GM23338 (cell line): ENCODE measurements at regions not wholly inside any gene's neighbourhood (a gene's known extent, or its start where the extent isn't known, plus 50 kb on each side); places are given as distances from the start of the nearest gene placed in this dataset.

ENCODE experiments used
- ATAC-seq: fragments of 200-7000 bp; cut with Tn5 transposase; 3 replicates; pipeline ENCODE4 v1.9.1; 2020
- DNase-seq: peaks from one replicate; pipeline ENCODE4 v3.0.0-alpha.2; 2015; ENCODE audit warnings: low spot score
- H2AFZ ChIP-seq: fragments of 200-600 bp; sonication (generic); 2 replicates; pipeline ENCODE4 v1.8.0; 2016; ENCODE audit warnings: antibody characterized with exemption, mild to moderate bottlenecking, moderate library complexity
- H3F3A ChIP-seq: fragments of 200-600 bp; sonication (generic); replicated peaks from 2 replicates; pipeline ENCODE4 v1.8.0; 2017; ENCODE audit warnings: antibody characterized with exemption, mixed run types, low read depth
- H3K27ac ChIP-seq: fragments of 200-600 bp; sonication (generic); 2 replicates; pipeline ENCODE4 v1.6.1; 2016; ENCODE audit warnings: low read depth
- H3K27me3 ChIP-seq: fragments of 200-600 bp; sonication (generic); 2 replicates; pipeline ENCODE4 v1.8.0; 2016; ENCODE audit warnings: mild to moderate bottlenecking, mixed run types, moderate library complexity; ENCODE audit not compliant: insufficient read depth
- H3K36me3 ChIP-seq: fragments of 200-600 bp; sonication (generic); 2 replicates; pipeline ENCODE4 v1.8.0; 2016; ENCODE audit warnings: mild to moderate bottlenecking; ENCODE audit not compliant: insufficient read depth
- H3K4me1 ChIP-seq: fragments of 200-600 bp; sonication (generic); 2 replicates; pipeline ENCODE4 v1.8.0; 2016; ENCODE audit warnings: mild to moderate bottlenecking, moderate library complexity; ENCODE audit not compliant: insufficient read depth
- H3K4me2 ChIP-seq: fragments of 200-600 bp; sonication (generic); 2 replicates; pipeline ENCODE4 v1.7.1; 2017; ENCODE audit warnings: mixed run types
- H3K4me3 ChIP-seq: fragments of 200-600 bp; sonication (generic); 2 replicates; pipeline ENCODE4 v1.6.1; 2016; ENCODE audit warnings: mixed run types
- H3K79me2 ChIP-seq: fragments of 200-600 bp; sonication (generic); replicated peaks from 2 replicates; pipeline ENCODE4 v1.8.0; 2017; ENCODE audit warnings: mild to moderate bottlenecking; ENCODE audit not compliant: insufficient read depth
- H3K9me2 ChIP-seq: fragments of 200-600 bp; sonication (generic); 2 replicates; pipeline ENCODE4 v1.8.0; 2017; ENCODE audit not compliant: insufficient read depth
- H4K20me1 ChIP-seq: fragments of 200-600 bp; sonication (generic); replicated peaks from 2 replicates; pipeline ENCODE4 v1.8.0; 2017; ENCODE audit warnings: mild to moderate bottlenecking; ENCODE audit not compliant: insufficient read depth
- H3K27ac Mint-ChIP-seq: 2 replicates; pipeline ENCODE4 v1.8.0; 2020; ENCODE audit warnings: inconsistent platforms, mild to moderate bottlenecking, moderate library complexity, mixed read lengths
- H3K27me3 Mint-ChIP-seq: 3 replicates; pipeline ENCODE4 v1.8.0; 2022; ENCODE audit warnings: low read depth, mild to moderate bottlenecking, moderate library complexity, mixed read lengths, inconsistent platforms; ENCODE audit not compliant: insufficient read depth, poor library complexity
- H3K36me3 Mint-ChIP-seq: 3 replicates; pipeline ENCODE4 v1.8.0; 2021; ENCODE audit warnings: low read depth, mild to moderate bottlenecking, inconsistent platforms, moderate library complexity, mixed read lengths
- H3K4me1 Mint-ChIP-seq: 3 replicates; pipeline ENCODE4 v1.8.0; 2020; ENCODE audit warnings: mild to moderate bottlenecking, inconsistent platforms, mixed read lengths
- H3K4me3 Mint-ChIP-seq: 3 replicates; pipeline ENCODE4 v1.8.0; 2021; ENCODE audit warnings: moderate library complexity, mild to moderate bottlenecking, inconsistent platforms, mixed read lengths
- H3K9me3 Mint-ChIP-seq: 3 replicates; pipeline ENCODE4 v1.8.0; 2020; ENCODE audit warnings: moderate library complexity, mild to moderate bottlenecking, inconsistent platforms, mixed read lengths
- CREB1 ChIP-seq: fragments of 250-450 bp; sonication (Bioruptor Pico); IDR thresholded peaks from 2 replicates; pipeline ENCODE4 v1.5.0; 2020; ENCODE audit warnings: low read depth, mild to moderate bottlenecking, moderate library complexity
- CTCF ChIP-seq, 2 experiments: fragments of 200-600 bp in 1 of 2; sonication (generic) in 1 of 2; conservative IDR thresholded peaks; 2 replicates each; pipeline versions ENCODE4 v1.5.1 to v1.6.1; 2016 to 2017; ENCODE audit warnings: antibody characterized with exemption in 2 of 2, low read depth in 2 of 2, mild to moderate bottlenecking in 2 of 2, moderate library complexity in 1 of 2
- ETS1 ChIP-seq: IDR thresholded peaks from 2 replicates; pipeline ENCODE4 v1.6.1; 2016; ENCODE audit warnings: antibody characterized with exemption
- EZH2 ChIP-seq: fragments of 200-600 bp; sonication (generic); IDR thresholded peaks from one replicate; pipeline ENCODE4 v1.8.0; 2017; ENCODE audit warnings: antibody characterized with exemption, mild to moderate bottlenecking, low read depth; ENCODE audit not compliant: unreplicated experiment
- EZH2phosphoT487 ChIP-seq: fragments of 200-600 bp; sonication (generic); IDR thresholded peaks from one replicate; pipeline ENCODE4 v1.8.1; 2018; ENCODE audit warnings: antibody characterized with exemption; ENCODE audit not compliant: unreplicated experiment
- JUNB ChIP-seq: IDR thresholded peaks from one replicate; pipeline ENCODE4 v1.6.1; 2016; ENCODE audit warnings: antibody characterized with exemption; ENCODE audit not compliant: unreplicated experiment
- NANOG ChIP-seq: IDR thresholded peaks from 2 replicates; pipeline ENCODE4 v1.6.1; 2016; ENCODE audit warnings: antibody characterized with exemption, borderline replicate concordance
- POLR2AphosphoS5 ChIP-seq: IDR thresholded peaks from 2 replicates; pipeline ENCODE4 v1.6.1; 2016; ENCODE audit warnings: antibody characterized with exemption, low read depth
- REST ChIP-seq: IDR thresholded peaks from one replicate; pipeline ENCODE4 v1.6.1; 2018; ENCODE audit warnings: antibody characterized with exemption; ENCODE audit not compliant: unreplicated experiment
- STAT1 ChIP-seq: IDR thresholded peaks from one replicate; pipeline ENCODE4 v1.6.1; 2016; ENCODE audit warnings: antibody characterized with exemption; ENCODE audit not compliant: unreplicated experiment
- ZNF114 ChIP-seq: fragments of 250-450 bp; sonication (Bioruptor Pico); IDR thresholded peaks from 2 replicates; pipeline ENCODE4 v1.5.0; 2020; ENCODE audit warnings: mild to moderate bottlenecking, moderate library complexity
- ZNF331 ChIP-seq: fragments of 250-450 bp; sonication (Bioruptor Pico); IDR thresholded peaks from 2 replicates; pipeline ENCODE4 v1.5.0; 2020; ENCODE audit warnings: low read depth, mild to moderate bottlenecking, moderate library complexity
- ZNF462 ChIP-seq: fragments of 250-450 bp; sonication (Bioruptor Pico); IDR thresholded peaks from 2 replicates; pipeline ENCODE4 v1.5.0; 2020; ENCODE audit warnings: mild to moderate bottlenecking, moderate library complexity

GRCh38 chr21:32929633-32930038 is 96.1 kb upstream of the OLIG2 start:
- H3K4me3 Mint-ChIP-seq = no peak overlapping the region

More at GRCh38 chr21:32929633-32930038, 96.1 kb upstream of the OLIG2 start:
- Mint-ChIP-seq H3K27ac (no peak overlapping the region), H3K36me3 (no peaks in the 10 kb centered on the region; the same call in 2 of the 3 replicates), H3K27me3 (peaks cover 4% of the 10 kb centered on the region), H3K9me3 (peaks cover 4% of the 10 kb centered on the region; the same call in 2 of the 3 replicates), H3K4me1 (no peaks in the 10 kb centered on the region)
- DNase-seq = no peak
- H3K4me1 ChIP-seq = no peaks in the 10 kb centered on the region
- 0 out of 2 replicates have a peak, but pooled peaks cover 10% of the 10 kb centered on the region for H3K9me2 ChIP-seq
- no peaks in the 10 kb centered on the region for H3F3A ChIP-seq
- no peaks in the 10 kb centered on the region for H3K36me3 ChIP-seq
- H3K27me3 ChIP-seq = no peaks in the 10 kb centered on the region
- no peak overlapping the region for H2AFZ ChIP-seq
- no peaks in the 10 kb centered on the region for H3K79me2 ChIP-seq
- H3K4me2 ChIP-seq = no peak overlapping the region
- no peak for ATAC-seq
- H3K4me3 ChIP-seq = no peak overlapping the region
- H3K27ac ChIP-seq = no peak overlapping the region
- no peaks in the 10 kb centered on the region for H4K20me1 ChIP-seq
- TF ChIP-seq ZNF331 (CRISPR knock-in tag) (no peak), REST (no peak), NANOG (no peak), POLR2AphosphoS5 (no peak), JUNB (no peak), ZNF114 (no peak), ETS1 (no peak), ZNF462 (CRISPR knock-in tag) (no peak), CREB1 (CRISPR knock-in tag) (no peak), EZH2 (no peak), CTCF (conservative IDR thresholded peaks at IDR 0.05; ENCODE audit: low read depth in 2 of 2) (no peak), STAT1 (no peak), EZH2phosphoT487 (no peak)
